GM19351 (cell line): ENCODE measurements at regions not wholly inside any gene's neighbourhood (a gene's known extent, or its start where the extent isn't known, plus 50 kb on each side); places are given as distances from the start of the nearest gene placed in this dataset.

Experiments
- ATAC-seq: cut with Tn5 transposase; IDR thresholded peaks from one replicate; pipeline ENCODE4 v1.9.1; 2021; ENCODE audit warnings: mild to moderate bottlenecking, moderate library complexity; ENCODE audit not compliant: unreplicated experiment

DNA sequence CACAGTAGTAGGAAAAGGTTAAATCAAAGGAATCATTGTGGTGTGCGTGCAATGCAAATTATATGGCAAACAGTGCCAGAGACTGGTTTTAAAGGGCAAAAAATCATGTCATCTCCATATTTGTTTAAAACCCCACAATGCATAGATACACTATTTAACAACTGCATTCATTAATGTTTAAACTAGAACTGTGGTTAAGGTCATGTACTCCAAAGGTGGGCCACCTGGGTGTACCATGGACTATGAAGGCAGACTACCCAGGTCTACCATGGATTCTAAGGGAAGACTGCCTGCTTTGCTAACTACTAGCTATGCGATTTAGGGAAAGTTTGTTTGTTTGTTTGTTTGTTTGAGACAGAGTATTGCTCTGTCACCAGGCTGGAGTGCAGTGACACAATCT lies 356.3 kb downstream of the ZEB2 start:
- ATAC-seq = no peak

DNA sequence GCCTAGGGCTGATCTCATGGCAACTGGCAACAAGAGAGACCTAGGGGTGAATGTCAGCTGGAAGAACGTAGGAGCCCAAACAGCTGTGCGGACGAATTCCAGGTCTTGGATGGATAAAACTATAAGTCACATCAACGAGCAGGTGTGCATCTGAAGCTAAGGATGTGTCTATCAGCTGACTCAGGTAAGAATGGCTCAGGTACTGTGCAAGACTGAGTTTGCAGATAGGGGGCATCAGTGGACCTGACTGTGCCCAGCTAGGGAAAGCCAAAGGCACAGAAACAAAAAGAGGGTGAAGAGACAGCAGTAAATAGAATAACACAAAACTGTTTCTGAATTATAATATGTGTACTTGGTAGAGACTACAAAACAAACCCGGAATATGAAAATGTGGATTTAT lies 357.3 kb downstream of the ZEB2 start:
- ATAC-seq = peak; percentile 72

DNA sequence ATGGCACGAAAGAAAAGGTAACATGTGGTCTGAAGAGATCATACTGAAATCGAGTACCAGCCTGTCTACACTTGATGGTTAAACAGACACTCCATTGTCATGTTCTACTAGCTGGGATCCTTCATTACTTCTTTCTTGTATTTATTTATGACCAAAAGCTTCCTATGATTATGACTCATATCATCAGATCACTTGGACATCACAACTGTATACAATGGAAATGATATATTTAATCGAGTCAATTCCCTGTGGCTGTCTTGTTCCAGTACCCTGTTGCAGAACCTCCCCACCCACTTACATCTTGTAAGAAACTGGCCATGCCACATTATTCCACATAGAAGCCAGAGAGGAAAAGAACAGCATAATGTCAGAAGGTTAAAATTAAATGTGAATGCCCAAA lies 358.9 kb downstream of the ZEB2 start:
- no peak for ATAC-seq

GRCh38 chr2:144159240-144159639 lies 360.7 kb downstream of the ZEB2 start:
- no peak for ATAC-seq

DNA sequence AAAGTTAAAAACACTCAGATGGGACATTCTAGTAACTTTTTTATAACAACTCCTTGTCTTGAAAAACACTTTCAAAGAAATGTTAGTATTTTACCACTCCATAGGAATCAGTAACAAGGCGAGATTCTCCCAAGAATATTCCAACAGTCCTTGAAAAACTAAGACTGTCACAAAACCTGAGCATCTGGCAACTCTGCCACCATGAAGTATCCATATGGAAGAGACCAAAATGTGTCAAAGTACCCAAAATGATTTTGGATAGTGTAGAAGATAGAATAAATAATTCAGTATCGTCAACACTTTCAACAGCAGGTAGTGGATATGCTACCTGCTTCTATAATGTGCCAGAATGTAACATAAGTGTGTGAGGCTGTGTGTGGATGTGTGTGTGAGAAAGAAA lies 361.8 kb downstream of the ZEB2 start:
- ATAC-seq = no peak

DNA sequence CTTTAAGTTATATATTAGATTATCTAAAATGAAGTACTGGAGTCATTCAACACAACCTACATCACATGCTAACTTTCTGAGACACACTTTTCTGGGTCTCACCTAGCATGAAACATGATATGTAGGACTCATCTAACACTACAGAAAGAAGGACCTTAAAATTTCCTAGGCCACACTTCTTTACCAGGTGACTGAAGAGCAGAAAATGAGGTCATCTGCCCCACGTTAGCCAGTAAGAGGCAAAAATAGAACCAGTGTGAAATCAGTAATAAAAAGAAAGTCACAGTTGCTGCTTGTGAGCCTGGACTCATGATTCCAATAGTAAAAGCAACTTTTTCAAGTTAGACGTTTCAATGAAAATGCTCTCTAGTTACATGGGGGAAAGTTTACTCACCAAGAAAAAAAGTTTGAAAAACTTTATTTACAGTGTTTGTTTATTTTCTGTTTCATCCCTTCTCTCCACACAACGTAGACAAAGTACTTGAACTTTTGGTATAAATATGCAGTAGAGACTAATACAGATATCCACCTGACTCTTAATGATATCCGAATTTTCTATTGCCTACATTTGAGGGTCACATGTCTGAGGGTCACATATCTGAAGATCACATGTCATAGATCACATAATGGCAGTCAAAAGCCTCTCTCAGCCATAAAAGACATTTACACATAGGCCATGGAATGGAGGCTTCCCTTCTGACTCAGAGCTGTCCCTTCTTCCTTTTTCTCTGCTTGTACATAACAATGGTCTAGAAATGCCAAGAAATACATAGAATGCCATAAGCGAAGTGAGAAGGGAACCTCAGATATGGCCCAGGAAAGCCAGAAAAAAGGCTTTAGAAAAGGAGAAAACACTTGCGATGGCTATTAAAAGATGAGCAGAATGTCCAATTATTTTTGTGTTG lies 362.9 kb downstream of the ZEB2 start:
- ATAC-seq = peak; percentile 76

- no peak for ATAC-seq
Observed at GRCh38 chr2:144154205-144154604, 365.7 kb downstream of the ZEB2 start.

- no peak for ATAC-seq
Observed at GRCh38 chr2:144152817-144153271, 367.1 kb downstream of the ZEB2 start.

GRCh38 chr2:144151851-144152250 lies 368.1 kb downstream of the ZEB2 start:
- no peak for ATAC-seq

DNA sequence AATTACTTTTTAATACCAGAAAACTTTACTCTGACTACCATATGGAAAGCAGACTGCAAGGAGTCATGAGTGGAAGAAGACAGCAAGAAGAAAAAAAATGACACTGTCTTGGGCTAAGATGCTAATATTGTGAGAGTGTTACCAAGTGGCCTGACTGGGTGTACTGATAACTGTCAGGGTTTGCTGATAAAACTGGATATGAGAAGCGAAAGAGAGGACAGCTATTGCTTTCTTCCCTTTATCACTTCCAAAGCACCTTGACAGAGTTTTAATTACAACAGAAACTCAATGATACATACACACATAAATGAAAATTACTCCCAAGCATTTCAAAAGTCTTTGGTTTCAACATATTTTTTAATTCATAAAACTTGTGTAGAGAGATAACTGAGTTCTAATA lies 368.5 kb downstream of the ZEB2 start:
- ATAC-seq = no peak

GRCh38 chr2:144147356-144147755 lies 372.6 kb downstream of the ZEB2 start:
- no peak for ATAC-seq

- no peak for ATAC-seq
Observed at GRCh38 chr2:144146876-144147275, 373.0 kb downstream of the ZEB2 start.

DNA sequence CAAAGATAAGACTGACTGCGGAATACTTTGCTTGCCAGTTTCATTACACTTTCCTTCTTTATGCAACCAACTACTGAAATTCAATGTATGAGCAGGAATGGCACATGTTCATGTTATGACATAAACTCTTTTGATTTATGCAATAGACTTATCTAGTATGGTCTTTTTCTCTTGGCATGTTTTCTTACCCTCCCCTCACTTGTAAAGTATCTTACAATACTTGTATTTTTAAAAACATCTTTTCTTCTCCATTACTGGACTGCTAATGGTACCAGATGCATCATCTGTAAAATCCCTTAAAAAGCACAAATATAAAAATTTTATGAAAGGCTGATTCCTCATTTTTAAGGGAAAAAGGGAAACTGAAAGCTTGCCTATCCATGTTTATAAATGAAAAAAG lies 373.8 kb downstream of the ZEB2 start:
- no peak for ATAC-seq

GRCh38 chr2:144143294-144144151 lies 376.4 kb downstream of the ZEB2 start:
- ATAC-seq = no peak

DNA sequence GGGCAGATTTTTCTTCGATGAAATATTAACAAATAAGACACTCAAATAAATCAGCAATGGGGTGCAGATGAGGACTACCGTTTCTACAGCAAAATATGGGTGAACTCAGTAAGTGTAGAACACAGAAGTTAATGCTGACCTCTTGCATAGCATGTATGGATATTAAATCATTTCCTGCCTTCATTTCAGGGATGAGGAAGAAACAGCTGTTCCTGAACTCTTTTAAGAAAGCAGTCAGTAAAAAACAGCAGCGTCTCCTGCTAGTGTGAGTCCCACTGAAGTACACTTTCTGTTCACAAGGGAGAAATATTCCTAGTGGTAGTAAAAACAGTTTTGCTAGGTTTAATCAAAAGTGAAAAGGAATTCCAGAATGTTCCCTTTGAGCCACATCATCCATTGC lies 379.0 kb downstream of the ZEB2 start:
- ATAC-seq = no peak

GRCh38 chr2:144137705-144138428 lies 382.1 kb downstream of the ZEB2 start:
- ATAC-seq = no peak

GRCh38 chr2:144137272-144137671 lies 382.6 kb downstream of the ZEB2 start:
- no peak for ATAC-seq

- no peak for ATAC-seq
Observed at GRCh38 chr2:144136297-144137010, 383.5 kb downstream of the ZEB2 start.

- ATAC-seq = no peak
Observed at GRCh38 chr2:144133936-144134665, 385.8 kb downstream of the ZEB2 start.

- ATAC-seq = no peak
Observed at GRCh38 chr2:144132357-144132756, 387.6 kb downstream of the ZEB2 start.
